ENCODE measurements at regions not wholly inside any gene's neighbourhood (a gene's known extent, or its start where the extent isn't known, plus 50 kb on each side); places are given as distances from the start of the nearest gene placed in this dataset.

- no peak for TF ChIP-seq MATR3 (CRISPR knock-in tag; IDR thresholded peaks at IDR 0.05)
- no peak for TF ChIP-seq U2AF2 (IDR thresholded peaks at IDR 0.05; ENCODE audit: low read depth, low read length)
- TF ChIP-seq CTCF (CRISPR knock-in tag; IDR thresholded peaks at IDR 0.05) = no peak
- no peak for TF ChIP-seq ZNF749 (CRISPR knock-in tag; IDR thresholded peaks at IDR 0.05; ENCODE audit: borderline replicate concordance)
- TF ChIP-seq PBX2 (CRISPR knock-in tag; IDR thresholded peaks at IDR 0.05) = no peak
Measured at GRCh38 chr5:173751266-173751600, 134.8 kb upstream of the BOD1 start.

Data from HepG2 (cell line).